Right atrium auricular region (tissue), 2 donors: ENCODE measurements at regions not wholly inside any gene's neighbourhood (a gene's known extent, or its start where the extent isn't known, plus 50 kb on each side); places are given as distances from the start of the nearest gene placed in this dataset.

Source experiments
- DNase-seq: peaks from one replicate; pipeline ENCODE4 v3.0.0-alpha.2; 2019; ENCODE audit warnings: low spot score
- H3K27ac ChIP-seq, 2 donors: fragments of 200-600 bp; sonication (generic); 1 replicate in 1 of 2; 2 replicates in 1 of 2; pipeline ENCODE4 v1.5.1; 2016 to 2019
- H3K27me3 ChIP-seq, 2 donors: fragments of 200-600 bp; sonication (generic); one replicate each; pipeline versions ENCODE4 v1.5.1 to v1.6.0; 2017 to 2019
- H3K36me3 ChIP-seq: fragments of 200-600 bp; sonication (generic); one replicate; pipeline ENCODE4 v1.5.1; 2016
- H3K4me1 ChIP-seq, 2 donors: fragments of 200-600 bp; sonication (generic); one replicate each; pipeline versions ENCODE4 v1.5.1 to v1.6.0; 2017 to 2019
- H3K4me3 ChIP-seq, 2 donors: fragments of 200-600 bp; sonication (generic); 1 replicate in 1 of 2; 2 replicates in 1 of 2; pipeline ENCODE4 v1.5.1; 2017 to 2019; ENCODE audit warnings: mild to moderate bottlenecking in 1 of 2, moderate library complexity in 1 of 2
- H3K9me3 ChIP-seq, 2 donors: fragments of 200-600 bp; sonication (generic); one replicate each; pipeline ENCODE4 v1.5.1; 2019
- CTCF ChIP-seq, 2 donors: fragments of 200-600 bp; sonication (generic); IDR thresholded peaks; one replicate each; pipeline ENCODE4 v1.5.1; 2019; ENCODE audit warnings: antibody characterized with exemption in 2 of 2

GRCh38 chr3:64802460-64802859, 114.7 kb upstream of the ADAMTS9 start:
- no peak overlapping the region for H3K27ac ChIP-seq
- no peaks in the 10 kb centered on the region for H3K36me3 ChIP-seq
- H3K4me1 ChIP-seq, result no peaks in the 10 kb centered on the region
- no peak for DNase-seq
- no peak overlapping the region for H3K4me3 ChIP-seq
- H3K9me3 ChIP-seq, result no peaks in the 10 kb centered on the region
- no peak for TF ChIP-seq CTCF (IDR thresholded peaks at IDR 0.05)
- no peaks in the 10 kb centered on the region for H3K27me3 ChIP-seq

GRCh38 chr3:64801856-64802255, 114.1 kb upstream of the ADAMTS9 start:
- no peak for TF ChIP-seq CTCF (IDR thresholded peaks at IDR 0.05)
- H3K9me3 ChIP-seq, result no peaks in the 10 kb centered on the region
- no peak for DNase-seq
- no peaks in the 10 kb centered on the region for H3K4me1 ChIP-seq
- H3K27ac ChIP-seq, result no peak overlapping the region
- no peaks in the 10 kb centered on the region for H3K27me3 ChIP-seq
- no peak overlapping the region for H3K4me3 ChIP-seq
- H3K36me3 ChIP-seq, result no peaks in the 10 kb centered on the region

GRCh38 chr3:64799606-64800005, 111.8 kb upstream of the ADAMTS9 start:
- H3K27me3 ChIP-seq, result no peaks in the 10 kb centered on the region
- no peak for TF ChIP-seq CTCF (IDR thresholded peaks at IDR 0.05)
- H3K27ac ChIP-seq, result no peak overlapping the region
- no peaks in the 10 kb centered on the region for H3K4me1 ChIP-seq
- H3K4me3 ChIP-seq, result no peak overlapping the region
- H3K9me3 ChIP-seq, result no peaks in the 10 kb centered on the region
- no peak for DNase-seq
- H3K36me3 ChIP-seq, result no peaks in the 10 kb centered on the region

GRCh38 chr3:64798316-64798715, 110.5 kb upstream of the ADAMTS9 start:
- H3K27ac ChIP-seq, result no peak overlapping the region
- no peak for DNase-seq
- H3K36me3 ChIP-seq, result no peaks in the 10 kb centered on the region
- no peak overlapping the region for H3K4me3 ChIP-seq
- H3K4me1 ChIP-seq, result peaks cover 0 to under 1% of the 10 kb centered on the region in 2 donors
- H3K9me3 ChIP-seq, result no peaks in the 10 kb centered on the region
- H3K27me3 ChIP-seq, result no peaks in the 10 kb centered on the region
- no peak for TF ChIP-seq CTCF (IDR thresholded peaks at IDR 0.05)

- Histone ChIP-seq H3K27me3 (no peaks in the 10 kb centered on the region), H3K4me1 (peaks cover 0 to 12% of the 10 kb centered on the region in 2 donors), H3K9me3 (no peaks in the 10 kb centered on the region), H3K36me3 (no peaks in the 10 kb centered on the region), H3K27ac (peak overlapping the region in 1 of 2 donors; percentile 15), H3K4me3 (no peak overlapping the region)
- DNase-seq, result no peak
- no peak for TF ChIP-seq CTCF (IDR thresholded peaks at IDR 0.05)
Measured at GRCh38 chr3:64796607-64797399, 109.0 kb upstream of the ADAMTS9 start.

GRCh38 chr3:64792445-64792844, 104.6 kb upstream of the ADAMTS9 start:
- Histone ChIP-seq H3K36me3 (no peaks in the 10 kb centered on the region), H3K4me1 (peaks cover 0 to 12% of the 10 kb centered on the region in 2 donors), H3K27me3 (no peaks in the 10 kb centered on the region), H3K4me3 (no peak overlapping the region), H3K9me3 (no peaks in the 10 kb centered on the region), H3K27ac (no peak overlapping the region)
- no peak for DNase-seq
- TF ChIP-seq CTCF (IDR thresholded peaks at IDR 0.05), result no peak
